HL-60 (cell line): ENCODE measurements at regions not wholly inside any gene's neighbourhood (a gene's known extent, or its start where the extent isn't known, plus 50 kb on each side); places are given as distances from the start of the nearest gene placed in this dataset.
A peak's percentile ranks its signal among the peaks of the same experiment; 100 is the strongest.

Experiments
- DNase-seq, 2 experiments: peaks; one replicate each; pipeline ENCODE4 v3.0.0-alpha.2; 2010 to 2020; ENCODE audit warnings: low read depth in 1 of 2, low spot score in 1 of 2
- H3K27ac ChIP-seq: fragments of 250-450 bp; sonication (Bioruptor Pico); replicated peaks from 2 replicates; pipeline ENCODE4 v1.5.1; 2020; ENCODE audit warnings: mild to moderate bottlenecking, moderate library complexity
- H3K27me3 ChIP-seq: fragments of 250-450 bp; sonication (Bioruptor Pico); 2 replicates; pipeline ENCODE4 v1.5.1; 2021; ENCODE audit warnings: mild to moderate bottlenecking, moderate library complexity; ENCODE audit not compliant: insufficient read depth, poor library complexity, severe bottlenecking
- H3K4me3 ChIP-seq: replicated peaks from 2 replicates; pipeline ENCODE4 v1.5.1; 2011; ENCODE audit warnings: mild to moderate bottlenecking, control low read depth, low read length; ENCODE audit not compliant: insufficient read depth
- CTCF ChIP-seq: IDR thresholded peaks from one replicate; pipeline ENCODE4 v1.5.1; 2011; ENCODE audit warnings: low read length, control low read depth, inconsistent platforms; ENCODE audit not compliant: insufficient read depth
- GABPA ChIP-seq: IDR thresholded peaks from 2 replicates; pipeline ENCODE4 v1.6.1; 2012; ENCODE audit warnings: low read depth
- POLR2AphosphoS5 ChIP-seq: IDR thresholded peaks from 2 replicates; pipeline ENCODE4 v1.6.1; 2012; ENCODE audit warnings: low read depth
- REST ChIP-seq: IDR thresholded peaks from 2 replicates; pipeline ENCODE4 v1.6.1; 2012; ENCODE audit warnings: low read depth; ENCODE audit not compliant: insufficient replicate concordance
- SPI1 ChIP-seq: IDR thresholded peaks from 2 replicates; pipeline ENCODE4 v1.6.1; 2012; ENCODE audit warnings: low read depth, mild to moderate bottlenecking, borderline replicate concordance

GRCh38 chr3:87706176-87706575 lies 352.6 kb downstream of the CGGBP1 start:
- TF ChIP-seq SPI1 = peak; percentile 35; the same call in 1 of the 2 replicates
- TF ChIP-seq REST = no peak
- no peak for DNase-seq
- Histone ChIP-seq H3K4me3 (no peak overlapping the region), H3K27ac (no peak overlapping the region), H3K27me3 (no peaks in the 10 kb centered on the region)

DNA sequence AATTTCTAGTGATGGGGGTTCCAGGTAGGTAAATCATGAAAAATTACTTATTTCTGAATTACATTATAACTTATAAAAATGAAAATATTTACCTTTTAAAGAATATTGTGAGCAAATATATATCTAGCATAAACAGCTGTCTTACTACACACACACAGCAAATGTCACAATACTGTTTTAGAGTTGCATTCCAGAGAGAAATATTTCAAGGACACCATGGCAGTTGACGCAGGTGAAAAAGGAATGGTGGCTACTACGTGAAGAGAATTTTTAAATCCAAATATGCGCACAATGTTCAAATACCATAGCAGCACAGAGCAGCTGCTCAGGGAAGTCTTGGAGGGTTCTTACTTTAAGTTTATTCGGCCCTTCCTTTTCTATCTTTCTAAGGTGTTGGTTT lies 356.2 kb downstream of the CGGBP1 start:
- TF ChIP-seq GABPA (no peak), REST (no peak), POLR2AphosphoS5 (no peak), CTCF (no peak), SPI1 (no peak)
- Histone ChIP-seq H3K4me3 (no peak overlapping the region), H3K27ac (no peak overlapping the region), H3K27me3 (no peaks in the 10 kb centered on the region)
- no peak for DNase-seq

DNA sequence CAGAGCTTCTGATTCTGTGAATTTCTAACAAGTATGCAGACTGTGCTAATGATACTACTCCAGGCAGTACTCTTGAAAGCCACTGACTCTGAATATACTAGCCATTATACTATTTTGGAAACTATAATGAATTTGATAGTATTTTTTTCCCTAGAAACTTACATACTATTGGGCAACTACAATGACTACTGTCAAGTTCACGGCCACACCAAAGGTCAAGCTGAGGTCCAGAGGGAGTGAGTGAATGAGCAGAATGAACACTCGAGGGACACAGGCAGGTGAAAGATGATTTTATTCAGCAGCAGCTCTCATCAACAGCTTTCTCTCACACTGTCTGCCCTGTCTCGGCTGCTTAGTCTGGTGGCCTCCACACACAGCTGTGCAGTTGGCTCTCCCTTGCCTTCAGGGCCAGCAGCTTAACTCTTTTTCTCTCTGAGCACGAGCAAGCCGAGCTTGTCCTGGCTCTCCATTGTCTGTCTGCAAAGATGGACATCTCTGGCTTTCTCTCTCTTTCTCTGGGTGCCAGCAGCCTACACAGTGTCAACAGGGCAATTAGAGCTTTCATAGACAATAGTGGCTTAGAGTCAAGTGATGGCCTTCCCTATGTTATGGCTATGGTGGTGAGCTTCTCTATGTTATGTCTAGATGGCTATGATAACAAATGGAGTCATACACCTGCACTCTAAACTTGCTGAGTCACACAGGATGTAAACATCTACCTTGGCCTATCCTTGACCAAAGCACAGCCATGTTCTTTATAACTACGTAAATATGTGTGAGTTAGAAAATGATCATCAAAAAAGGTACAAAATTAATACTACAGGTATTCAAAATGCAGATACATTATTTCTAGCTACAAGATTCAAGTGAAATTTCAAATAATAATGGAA lies 362.4 kb downstream of the CGGBP1 start:
- DNase-seq = no peak

More for the DNA sequence above, 362.4 kb downstream of the CGGBP1 start:
- no peaks in the 10 kb centered on the region for H3K27me3 ChIP-seq
- TF ChIP-seq SPI1 (no peak), GABPA (no peak), CTCF (no peak), POLR2AphosphoS5 (no peak), REST (no peak)
- H3K4me3 ChIP-seq = no peak overlapping the region
- H3K27ac ChIP-seq = no peak overlapping the region
